HG03139 (cell line): ENCODE measurements at regions not wholly inside any gene's neighbourhood (a gene's known extent, or its start where the extent isn't known, plus 50 kb on each side); places are given as distances from the start of the nearest gene placed in this dataset.
A peak's percentile ranks its signal among the peaks of the same experiment; 100 is the strongest.

Source experiments
- ATAC-seq: cut with Tn5 transposase; IDR thresholded peaks from one replicate; pipeline ENCODE4 v1.9.1; 2021; ENCODE audit not compliant: unreplicated experiment

DNA sequence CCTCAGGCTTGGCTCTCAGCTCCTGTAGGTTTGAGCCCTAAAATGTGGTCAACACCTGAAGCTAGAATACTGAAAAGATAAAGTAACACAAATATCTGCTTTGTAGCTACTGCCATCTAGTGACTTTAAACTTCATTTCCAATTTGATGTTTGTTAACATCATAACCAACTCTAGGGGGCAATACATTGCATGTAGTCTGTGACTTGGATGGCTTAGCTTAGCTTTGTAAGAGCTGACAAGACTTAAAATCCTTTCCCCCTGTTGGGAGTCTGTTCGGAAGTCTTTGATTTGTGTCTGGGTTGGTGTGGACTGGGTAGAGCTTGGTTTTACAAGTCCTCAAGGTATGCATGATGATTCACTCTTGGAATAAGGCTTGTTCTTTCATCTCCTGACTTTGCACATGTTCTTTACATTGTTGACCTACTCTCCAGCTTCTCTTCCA, 51.7 kb downstream of the SCN11A start:
- ATAC-seq = peak; percentile 67

DNA sequence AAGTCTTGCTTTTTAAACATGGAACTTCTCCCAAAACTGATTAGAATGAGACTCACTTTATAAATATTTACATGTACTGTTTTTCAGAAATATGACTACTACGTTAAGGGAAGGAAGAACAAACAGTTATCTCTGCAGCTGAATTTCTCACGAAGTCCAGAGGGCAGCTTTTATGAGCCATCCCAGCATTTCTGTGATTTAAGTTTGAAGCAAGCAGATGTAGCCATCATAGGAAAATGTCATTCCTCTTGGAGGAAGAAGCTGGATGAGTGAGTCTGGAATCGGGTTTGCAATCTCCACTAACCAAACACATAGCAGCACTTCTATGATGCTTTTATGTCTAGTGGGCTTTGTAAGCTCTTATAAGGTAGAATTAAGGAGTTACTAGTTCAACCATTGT, 53.7 kb downstream of the SCN11A start:
- ATAC-seq = no peak

DNA sequence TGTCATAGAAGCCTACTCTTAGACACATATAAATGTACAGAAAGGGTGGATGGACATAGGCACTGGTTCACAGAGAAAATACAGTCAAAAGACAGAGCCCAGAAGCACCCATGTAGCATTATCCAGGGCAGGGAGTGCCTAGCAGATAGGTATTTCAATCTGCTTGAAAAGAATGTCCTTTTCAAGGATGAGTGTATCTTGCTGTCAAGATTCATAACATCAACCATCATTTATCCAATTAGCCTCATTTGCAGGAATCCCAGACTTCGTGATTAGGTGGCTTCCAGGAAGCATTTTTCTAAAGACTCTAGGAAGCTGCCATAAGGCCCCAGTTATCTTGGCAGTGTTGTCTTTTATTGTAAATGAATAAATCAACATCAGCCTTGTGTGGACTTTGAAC, 55.6 kb downstream of the SCN11A start:
- no peak for ATAC-seq

- no peak for ATAC-seq
These were observed 57.5 kb downstream of the SCN11A start for GRCh38 chr3:38994251-38994650.

DNA sequence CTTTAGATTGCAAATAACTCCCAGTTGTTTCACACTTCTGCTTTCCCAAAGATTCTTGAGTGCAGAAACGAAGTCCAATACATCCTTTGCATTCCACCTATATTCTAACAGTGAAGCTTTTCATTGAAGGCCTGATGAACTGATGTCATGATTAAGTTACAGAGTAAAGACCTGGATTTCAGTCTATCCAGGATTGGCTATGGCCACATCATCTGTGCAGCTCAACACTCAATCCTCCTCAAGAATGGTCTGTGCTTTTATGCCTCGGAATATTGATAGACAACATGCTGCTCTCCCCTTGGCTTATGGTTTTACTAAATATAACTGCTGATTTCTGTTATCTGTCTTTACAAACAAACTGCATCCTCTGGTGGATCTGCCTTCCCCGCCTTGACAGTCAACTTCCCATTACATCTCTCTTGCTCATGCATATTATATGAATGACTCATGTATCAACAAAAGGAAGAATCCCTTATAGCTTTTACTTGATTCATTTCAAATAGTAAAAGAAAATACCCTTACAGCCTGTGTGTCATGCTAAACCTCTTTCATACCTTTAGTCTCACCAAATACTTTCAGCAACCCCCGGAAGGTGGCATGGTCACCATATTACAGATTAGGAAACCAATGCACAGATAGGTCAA, 59.5 kb downstream of the SCN11A start:
- ATAC-seq = no peak

GRCh38 chr3:38990621-38991020, 61.1 kb downstream of the SCN11A start:
- no peak for ATAC-seq

DNA sequence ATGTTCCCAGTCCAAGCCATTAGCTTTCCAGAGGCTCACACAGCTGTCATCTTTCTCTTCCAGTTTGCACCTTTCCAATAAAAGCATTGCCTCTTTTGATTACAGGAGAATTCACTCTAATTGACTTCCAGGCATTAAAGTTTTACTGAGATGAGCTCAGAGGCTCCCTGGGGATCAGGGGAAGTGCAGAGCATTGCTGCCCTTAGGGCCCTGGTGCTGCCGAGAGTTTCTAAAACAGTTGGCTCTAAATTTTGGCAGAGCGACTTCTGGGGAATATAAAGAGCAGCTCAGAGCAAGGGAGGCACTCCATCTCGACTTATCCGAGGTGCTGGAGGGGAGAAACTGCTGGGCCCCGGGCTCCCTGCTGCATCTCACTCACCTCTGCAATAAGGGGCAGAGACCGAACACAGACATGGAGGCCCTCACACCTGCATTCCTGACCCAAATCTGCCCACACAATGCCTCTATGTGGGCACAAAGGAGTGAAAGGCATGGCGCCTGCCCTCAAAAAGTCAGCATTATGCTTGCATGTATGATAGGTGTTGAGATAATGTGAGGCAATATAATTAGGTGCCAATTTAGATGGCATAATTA, 61.7 kb downstream of the SCN11A start:
- no peak for ATAC-seq

DNA sequence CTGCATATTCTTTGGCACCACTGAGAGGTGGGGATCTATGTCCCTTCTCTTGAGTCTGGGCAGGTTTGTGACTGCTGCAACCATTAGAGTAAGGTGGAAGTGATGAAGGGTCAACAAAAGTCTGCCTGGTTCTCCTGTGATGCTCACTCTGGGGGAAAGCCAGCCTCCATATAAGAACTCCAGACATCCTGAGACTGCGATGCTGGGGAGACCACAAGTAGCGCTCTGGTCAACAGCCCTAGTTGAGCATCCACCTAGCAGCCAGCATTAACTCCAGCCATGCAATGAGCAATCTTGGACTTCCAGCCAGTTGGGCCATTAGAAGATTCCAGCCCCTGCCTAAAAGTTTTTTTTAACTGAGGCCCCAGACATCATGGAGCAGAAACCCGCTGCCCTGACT, 62.8 kb downstream of the SCN11A start:
- no peak for ATAC-seq

- ATAC-seq = no peak
These were observed 64.3 kb downstream of the SCN11A start for GRCh38 chr3:38987456-38987855.

DNA sequence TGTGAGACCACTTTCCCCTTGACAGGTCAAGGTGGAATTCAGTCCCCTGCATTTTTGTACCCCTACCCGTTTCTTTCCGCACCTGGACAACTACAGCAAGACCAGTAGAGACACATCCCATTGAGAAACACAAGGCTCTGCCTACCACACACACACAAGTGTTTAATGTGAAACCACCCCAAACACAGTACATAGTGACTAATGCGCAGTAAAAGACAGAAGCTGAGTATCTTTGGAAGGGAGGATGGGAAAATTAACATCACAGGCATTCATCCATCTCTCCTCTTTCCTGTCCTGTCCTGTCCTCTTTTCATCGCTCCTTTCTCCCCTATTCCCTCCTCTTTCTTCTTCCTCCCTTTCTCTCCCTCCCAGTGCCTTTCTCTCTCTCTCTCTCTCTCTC, 64.8 kb downstream of the SCN11A start:
- ATAC-seq = no peak

- ATAC-seq = no peak
These were observed 65.8 kb downstream of the SCN11A start for GRCh38 chr3:38985981-38986380.

DNA sequence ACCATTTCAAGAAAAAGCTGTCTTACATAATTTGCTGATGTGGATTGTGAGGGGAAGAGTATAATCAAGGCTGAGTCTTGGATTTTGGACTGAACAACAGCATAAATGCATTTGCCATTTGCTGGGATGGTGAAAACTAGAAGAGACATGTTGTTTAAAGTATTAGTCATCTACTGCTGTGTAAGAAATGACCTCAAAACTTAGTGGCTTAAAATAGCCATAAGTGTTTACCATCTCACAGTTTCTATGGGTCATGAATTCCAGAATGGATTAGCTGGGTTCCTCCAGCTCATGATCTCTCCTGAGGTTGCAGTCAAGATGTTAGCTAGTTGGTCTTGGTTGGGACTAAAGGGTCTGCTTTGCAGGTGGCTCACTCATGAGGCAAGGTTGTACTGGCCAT, 66.2 kb downstream of the SCN11A start:
- no peak for ATAC-seq

DNA sequence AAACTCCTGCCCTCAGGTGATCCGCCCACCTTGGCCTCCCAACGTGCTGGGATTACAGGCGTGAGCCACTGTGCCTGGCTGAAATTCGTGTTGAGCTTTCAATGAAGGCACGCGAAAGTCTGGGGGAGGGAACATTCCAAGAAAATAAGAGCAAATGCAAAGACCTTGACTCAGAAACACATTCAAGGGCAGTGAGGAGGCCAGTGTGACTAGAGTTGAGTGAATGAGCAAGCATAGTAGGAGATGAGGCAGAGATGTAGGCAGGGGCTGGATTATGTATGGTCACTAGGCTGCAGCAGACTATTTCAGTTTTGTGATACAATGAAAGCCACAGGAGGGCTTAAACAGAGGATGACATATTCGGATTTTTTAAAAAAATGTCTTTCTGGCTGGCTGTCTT, 67.0 kb downstream of the SCN11A start:
- no peak for ATAC-seq

- ATAC-seq = no peak
These were observed 67.6 kb downstream of the SCN11A start for GRCh38 chr3:38984110-38984509.

DNA sequence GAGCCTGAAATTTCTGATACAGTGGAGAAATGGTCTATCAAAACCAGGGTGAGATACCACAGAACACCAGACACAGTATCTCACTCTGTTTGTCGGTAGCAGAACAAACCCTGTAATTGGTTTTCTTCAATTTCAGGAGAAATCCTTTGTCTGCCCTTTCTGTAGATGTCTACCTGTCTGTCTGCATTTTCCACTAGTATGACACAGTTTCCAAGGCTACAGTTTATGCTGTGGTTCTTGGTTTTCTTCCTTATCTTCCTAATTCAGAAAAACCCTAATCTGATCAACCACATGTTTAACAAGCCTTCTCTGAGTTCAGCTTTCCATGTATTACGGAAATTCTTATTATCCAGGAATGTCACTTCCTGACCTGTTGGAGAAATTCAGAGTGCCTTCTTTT, 70.8 kb downstream of the SCN11A start:
- no peak for ATAC-seq

DNA sequence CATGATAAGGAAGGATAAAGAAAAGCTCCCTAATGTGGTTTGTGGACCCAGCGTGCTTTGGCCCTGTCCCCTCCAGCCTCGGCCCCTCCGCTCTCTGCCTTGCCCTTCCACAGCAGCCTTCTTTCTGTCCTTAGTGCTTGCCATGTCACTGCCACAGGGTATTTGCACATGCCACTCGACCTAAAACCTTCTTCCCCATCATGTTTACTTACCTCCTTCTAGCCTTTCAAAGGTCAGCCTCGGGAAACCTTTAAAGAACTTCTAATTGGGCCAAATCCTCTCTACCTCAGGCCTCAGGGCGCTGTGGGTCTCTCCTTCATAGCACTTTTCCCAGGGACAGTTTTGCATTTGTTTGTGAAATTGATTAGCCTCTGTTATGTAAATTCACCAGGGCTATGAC, 73.0 kb downstream of the SCN11A start:
- no peak for ATAC-seq

- no peak for ATAC-seq
These were observed 80.7 kb downstream of the SCN11A start for GRCh38 chr3:38970851-38971638.

GRCh38 chr3:38969317-38970235, 82.2 kb downstream of the SCN11A start:
- no peak for ATAC-seq

DNA sequence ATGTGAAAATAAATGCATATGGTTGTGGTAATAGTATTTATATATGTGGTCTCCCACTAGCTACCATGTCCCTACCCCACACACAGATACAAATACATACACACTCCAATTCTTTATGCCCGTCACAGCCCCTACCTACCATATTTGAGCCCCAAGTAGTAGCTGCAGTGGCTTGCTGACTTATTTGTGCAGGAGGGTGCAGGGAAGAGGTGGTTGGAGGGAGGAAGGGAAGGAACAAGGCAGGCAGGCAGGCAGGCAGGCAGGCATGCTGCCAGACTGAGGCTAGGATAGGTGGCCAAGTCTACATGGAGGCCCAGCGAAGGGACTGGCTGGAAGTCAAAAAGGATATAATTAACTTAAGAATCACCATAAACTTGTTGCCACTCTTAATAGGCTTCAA, 82.9 kb downstream of the SCN11A start:
- ATAC-seq = no peak

DNA sequence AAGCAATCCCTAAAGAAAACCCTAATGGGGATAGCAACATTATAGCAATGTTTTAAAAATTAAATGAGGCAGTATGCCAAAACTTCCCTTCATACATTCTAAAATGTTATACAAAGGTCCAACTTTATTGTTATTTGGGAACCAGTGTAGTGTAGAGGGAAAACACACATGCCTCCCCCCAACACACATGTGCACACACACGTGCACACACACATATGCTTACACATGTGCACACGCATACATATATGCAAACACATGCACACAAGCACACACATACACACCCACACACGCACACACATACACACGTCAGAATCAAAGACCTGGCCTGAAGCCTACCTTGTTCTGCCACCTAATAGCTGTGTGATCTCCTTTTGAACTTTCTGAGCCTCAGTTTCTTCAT, 83.3 kb downstream of the SCN11A start:
- ATAC-seq = no peak

GRCh38 chr3:38967693-38967989, 84.1 kb downstream of the SCN11A start:
- no peak for ATAC-seq
